A549 (cell line): ENCODE measurements at regions not wholly inside any gene's neighbourhood (a gene's known extent, or its start where the extent isn't known, plus 50 kb on each side); places are given as distances from the start of the nearest gene placed in this dataset.

Experiments used
- CTCF ChIP-seq: fragments of >200 bp; sonication (Bioruptor Twin); formaldehyde crosslinking; IDR thresholded peaks from 3 replicates; pipeline ENCODE4 v1.5.1; 2016
- FOSL2 ChIP-seq, 2 experiments: fragments of 450-650 bp in 1 of 2; fragments of >200 bp in 1 of 2; sonication (Bioruptor Twin) in 1 of 2; formaldehyde crosslinking; IDR thresholded peaks; 2 replicates each; pipeline versions ENCODE4 v1.5.0 to v1.6.1; 2016 to 2020; ENCODE audit warnings: mild to moderate bottlenecking in 1 of 2, moderate library complexity in 1 of 2
- KDM1A ChIP-seq: fragments of 200-600 bp; sonication (generic); IDR thresholded peaks from 2 replicates; pipeline ENCODE4 v1.6.1; 2016; ENCODE audit warnings: low read depth, mild to moderate bottlenecking
- KDM5A ChIP-seq: fragments of 200-600 bp; sonication (generic); IDR thresholded peaks from 2 replicates; pipeline ENCODE4 v1.6.1; 2016; ENCODE audit warnings: antibody characterized with exemption, mild to moderate bottlenecking
- POLR2A ChIP-seq: IDR thresholded peaks from 2 replicates; pipeline ENCODE4 v1.6.1; 2012; ENCODE audit warnings: mild to moderate bottlenecking, low read length
- RAD21 ChIP-seq, 2 experiments: fragments of >200 bp in 1 of 2; sonication (Bioruptor Twin) in 1 of 2; formaldehyde crosslinking in 1 of 2; IDR thresholded peaks in 1 of 2; conservative IDR thresholded peaks in 1 of 2; 2 replicates in 1 of 2; 3 replicates in 1 of 2; pipeline ENCODE4 v1.6.1; 2012 to 2018; ENCODE audit warnings: inconsistent platforms in 1 of 2
- RFX5 ChIP-seq: fragments of 450-650 bp; IDR thresholded peaks from 2 replicates; pipeline ENCODE4 v1.7.1; 2014; ENCODE audit warnings: antibody characterized with exemption, mild to moderate bottlenecking, moderate library complexity
- RNF2 ChIP-seq: fragments of 200-600 bp; sonication (generic); IDR thresholded peaks from 2 replicates; pipeline ENCODE4 v1.6.1; 2016; ENCODE audit warnings: low read depth, mild to moderate bottlenecking, antibody characterized with exemption, moderate library complexity, borderline replicate concordance
- USF2 ChIP-seq: fragments of 450-650 bp; IDR thresholded peaks from 2 replicates; pipeline ENCODE4 v1.6.1; 2014; ENCODE audit warnings: antibody characterized with exemption
- ZFP36 ChIP-seq: fragments of 450-650 bp; IDR thresholded peaks from 2 replicates; pipeline ENCODE4 v1.6.1; 2014; ENCODE audit warnings: borderline replicate concordance; ENCODE audit not compliant: partially characterized antibody

GRCh38 chr10:91726355-91726754 is 71.9 kb upstream of the TNKS2 start:
- TF ChIP-seq RNF2 = no peak
- TF ChIP-seq CTCF = no peak
- no peak for TF ChIP-seq FOSL2 (IDR thresholded peaks at IDR 0.05)
- TF ChIP-seq FOSL2 (CRISPR knock-in tag; IDR thresholded peaks at IDR 0.05) = no peak
- TF ChIP-seq RFX5 = no peak
- TF ChIP-seq KDM5A = no peak
- no peak for TF ChIP-seq USF2
- TF ChIP-seq RAD21 (conservative IDR thresholded peaks at IDR 0.05 in 1 of 2, IDR thresholded peaks at IDR 0.05 in 1 of 2) = no peak
- TF ChIP-seq ZFP36 = no peak
- TF ChIP-seq KDM1A = no peak
- TF ChIP-seq POLR2A = no peak
